ENCODE measurements at regions not wholly inside any gene's neighbourhood (a gene's known extent, or its start where the extent isn't known, plus 50 kb on each side); places are given as distances from the start of the nearest gene placed in this dataset.

DNA sequence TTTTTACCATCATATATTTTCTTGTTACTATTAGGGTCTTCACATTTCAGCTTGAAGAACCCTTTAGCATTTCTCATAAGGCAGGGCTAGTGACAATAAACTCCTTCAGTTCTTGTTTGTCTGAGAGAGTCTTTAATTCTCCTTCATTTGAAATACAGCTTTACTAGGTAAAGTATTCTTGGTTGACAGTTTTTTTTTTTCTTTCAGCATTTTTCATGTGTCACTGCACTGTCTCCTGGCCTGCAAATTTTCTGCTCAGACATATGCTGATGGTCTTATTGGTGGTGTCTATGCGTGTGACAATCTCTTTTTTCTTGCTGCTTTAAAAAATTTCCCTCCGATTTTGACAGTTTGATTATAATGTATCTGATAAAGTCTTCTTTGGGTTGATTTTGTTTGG lies 399.9 kb downstream of the SH3GL2 start:
- DNase-seq, result no peak

DNA sequence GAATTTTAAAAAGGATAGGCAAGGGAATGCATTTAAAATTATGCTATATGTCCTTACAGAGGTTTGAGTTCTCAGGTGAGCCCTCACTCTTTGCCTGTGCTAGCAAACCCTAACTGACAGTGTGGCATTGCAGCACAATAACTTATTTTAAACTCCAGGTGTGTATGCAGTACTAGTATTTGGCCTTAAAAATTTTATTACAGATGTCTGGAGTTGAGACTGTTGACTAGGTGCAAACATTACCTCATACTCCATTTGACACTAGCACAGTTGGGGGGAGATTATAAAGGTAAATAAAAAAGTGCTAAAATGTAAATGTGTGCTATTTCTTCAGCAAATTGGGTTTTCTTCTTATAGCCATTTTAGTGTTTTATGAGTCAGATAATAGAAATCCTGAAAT lies 407.7 kb downstream of the SH3GL2 start:
- no peak for DNase-seq

DNA sequence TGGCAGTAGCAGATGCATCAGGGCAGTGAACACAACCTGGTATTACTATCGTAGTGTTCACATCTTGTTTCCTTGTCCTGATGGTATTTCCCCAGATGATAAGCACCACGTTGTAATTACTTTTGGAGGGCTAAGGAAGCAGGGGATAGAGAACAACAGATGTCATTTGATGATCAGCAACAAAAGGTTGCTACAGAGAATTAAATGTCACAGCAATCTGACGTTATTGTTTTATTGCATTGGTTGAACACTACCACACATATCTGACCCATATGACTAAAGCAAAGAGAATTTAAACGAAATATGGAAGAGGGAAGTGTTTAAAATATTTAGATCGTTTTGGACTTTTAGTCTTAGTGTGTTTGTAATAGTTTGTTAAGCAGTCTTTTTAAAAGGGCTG lies 408.3 kb downstream of the SH3GL2 start:
- no peak for DNase-seq

- DNase-seq, result no peak
These were observed 409.6 kb downstream of the SH3GL2 start for GRCh38 chr9:17988489-17988888.

DNA sequence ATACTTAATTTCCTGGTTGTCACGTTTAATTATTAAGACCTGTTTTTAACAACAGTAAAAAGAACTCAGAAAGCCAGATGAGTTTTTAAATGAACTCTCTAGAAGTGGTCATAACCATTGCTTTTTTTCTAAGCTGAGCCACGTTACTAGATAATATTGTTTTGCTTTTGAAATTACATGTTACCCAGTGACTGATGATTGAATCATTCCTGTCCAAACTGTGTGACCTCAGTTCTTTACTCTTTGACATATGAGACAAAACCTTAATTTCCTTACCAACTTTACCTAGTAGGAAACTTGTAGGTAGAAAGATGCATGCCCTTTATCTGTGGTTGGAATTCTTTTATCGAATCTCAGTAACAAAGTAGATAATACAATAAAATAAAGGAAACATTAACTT lies 411.7 kb downstream of the SH3GL2 start:
- DNase-seq, result no peak

DNA sequence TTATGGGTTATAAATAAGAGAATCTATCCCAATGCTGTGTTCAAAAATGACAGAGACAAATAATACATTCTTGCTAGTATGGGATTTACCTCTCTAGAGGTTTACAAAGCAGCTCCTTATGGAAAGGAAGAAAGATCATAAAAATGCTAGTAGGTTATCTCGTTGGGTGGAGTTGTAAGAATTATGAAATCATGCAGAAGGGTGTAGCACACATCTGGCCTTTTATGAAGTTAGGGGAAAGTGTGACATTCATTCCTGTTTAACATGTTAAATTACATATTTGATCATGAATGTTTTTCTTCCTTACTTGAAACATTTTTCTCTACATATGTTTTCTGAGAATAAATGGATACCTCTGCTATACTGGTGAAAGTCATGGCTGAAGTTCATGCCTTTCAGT lies 414.2 kb downstream of the SH3GL2 start:
- DNase-seq, result no peak

DNA sequence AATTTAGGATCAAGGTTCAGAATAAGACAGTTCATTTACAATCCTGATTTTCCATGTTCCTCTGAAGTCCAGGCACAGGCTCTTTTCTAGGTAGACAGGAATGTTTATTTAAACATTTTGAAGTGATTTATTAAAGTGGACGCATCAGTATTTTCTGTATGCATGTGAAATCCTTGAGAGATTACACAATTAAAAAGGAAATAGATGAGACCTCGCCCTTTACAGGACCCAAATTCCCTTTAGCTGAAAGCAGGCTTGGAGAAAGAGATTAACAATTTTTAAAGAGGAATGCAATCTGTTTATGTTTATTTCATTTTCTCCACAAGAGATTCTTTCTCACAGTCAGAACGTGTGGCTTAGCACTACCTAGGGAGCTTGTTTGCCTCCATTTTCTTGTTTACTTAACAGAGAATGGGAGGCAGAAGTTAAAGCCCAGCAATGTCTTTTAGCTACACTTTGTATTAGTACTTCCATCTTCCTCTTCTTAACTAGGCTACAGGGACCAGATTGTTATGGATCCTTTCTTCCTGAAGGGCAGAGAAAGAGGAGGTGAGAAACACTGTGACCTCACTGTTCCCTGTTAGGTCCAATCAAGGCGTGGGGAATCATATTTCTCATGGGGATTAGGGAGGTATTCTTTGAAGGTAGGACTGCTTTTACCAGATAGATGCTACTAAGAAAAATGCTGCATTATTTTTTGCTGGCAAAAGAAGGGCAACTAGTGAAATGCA lies 416.0 kb downstream of the SH3GL2 start:
- no peak for DNase-seq

DNA sequence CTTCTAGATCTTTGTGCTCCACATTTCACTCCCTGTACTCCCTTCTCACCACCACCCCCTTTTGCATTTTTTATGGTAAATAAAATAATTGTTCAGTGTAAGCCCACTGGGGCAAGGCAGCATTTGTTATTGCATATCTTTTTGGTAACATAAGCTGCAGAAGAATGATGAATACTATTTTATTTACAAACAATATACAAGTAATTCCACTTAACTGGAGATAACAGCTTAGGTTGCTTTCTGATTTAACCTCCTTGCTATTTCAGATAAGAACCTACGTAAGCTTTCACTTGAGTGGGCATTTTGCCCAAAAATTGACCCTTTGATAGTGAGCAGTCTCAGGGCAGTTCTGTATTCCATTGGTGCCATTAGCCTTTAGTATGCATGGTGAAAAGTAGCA lies 417.9 kb downstream of the SH3GL2 start:
- DNase-seq, result no peak

GRCh38 chr9:18002718-18003438 lies 424.0 kb downstream of the SH3GL2 start:
- DNase-seq, result no peak

DNA sequence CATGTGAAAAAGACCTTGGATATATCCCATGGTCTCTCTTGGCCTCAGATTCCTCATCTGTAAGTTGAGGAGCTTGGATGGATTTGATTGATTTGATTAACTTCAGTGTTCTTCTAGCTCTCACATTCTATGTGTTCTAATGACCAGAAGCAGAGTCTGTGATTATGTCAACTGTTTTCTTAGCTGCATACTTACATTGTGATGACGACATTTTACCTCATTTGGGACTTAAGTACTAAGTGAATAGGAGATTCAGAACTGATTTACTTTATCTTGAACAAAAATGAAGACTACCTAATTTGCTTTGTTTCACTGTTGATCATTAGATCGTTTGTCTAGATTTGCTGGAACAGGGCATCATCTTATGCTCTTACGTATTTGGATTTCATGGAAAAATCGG lies 427.7 kb downstream of the SH3GL2 start:
- DNase-seq, result no peak

GRCh38 chr9:18007621-18008020 lies 428.8 kb downstream of the SH3GL2 start:
- no peak for DNase-seq

DNA sequence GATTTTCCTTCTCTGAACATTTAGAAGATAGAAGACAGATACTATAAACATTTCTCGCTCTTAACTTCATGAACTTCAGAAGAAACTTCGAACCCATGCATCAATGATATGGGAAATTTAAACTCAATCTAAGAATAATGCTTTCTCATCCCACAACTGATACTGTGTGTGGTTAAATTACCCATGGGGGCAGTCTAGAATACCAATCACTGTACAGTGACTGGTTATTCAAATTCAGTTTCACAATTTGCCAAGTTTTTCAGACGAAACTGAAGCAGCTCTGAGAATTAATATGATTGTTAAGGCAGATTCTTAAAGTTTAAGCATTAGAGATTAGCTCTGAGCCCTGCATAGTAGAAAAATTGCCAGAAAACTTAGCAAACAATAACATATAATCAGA lies 431.0 kb downstream of the SH3GL2 start:
- no peak for DNase-seq

- no peak for DNase-seq
These were observed 431.6 kb downstream of the SH3GL2 start for GRCh38 chr9:18010492-18010891.

DNA sequence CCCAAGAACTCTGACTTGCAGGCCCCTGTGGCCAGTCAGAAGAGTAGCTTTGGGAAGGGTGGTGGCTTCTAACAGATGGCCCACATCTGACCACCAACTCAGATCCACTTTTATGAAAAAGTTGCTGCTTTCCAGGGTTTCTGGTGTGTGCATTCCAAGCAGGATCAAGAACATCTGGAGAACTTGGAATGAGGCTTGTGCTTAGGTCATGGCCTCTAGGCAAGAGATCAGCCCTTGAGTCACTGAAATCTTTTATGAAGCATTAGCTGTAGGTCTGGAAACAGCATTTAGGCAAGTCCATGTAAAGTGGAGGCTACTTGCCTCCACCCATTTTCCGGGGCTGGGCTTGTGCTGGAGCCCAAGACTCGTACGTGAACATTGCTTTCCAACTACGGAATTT lies 433.3 kb downstream of the SH3GL2 start:
- DNase-seq, result no peak

DNA sequence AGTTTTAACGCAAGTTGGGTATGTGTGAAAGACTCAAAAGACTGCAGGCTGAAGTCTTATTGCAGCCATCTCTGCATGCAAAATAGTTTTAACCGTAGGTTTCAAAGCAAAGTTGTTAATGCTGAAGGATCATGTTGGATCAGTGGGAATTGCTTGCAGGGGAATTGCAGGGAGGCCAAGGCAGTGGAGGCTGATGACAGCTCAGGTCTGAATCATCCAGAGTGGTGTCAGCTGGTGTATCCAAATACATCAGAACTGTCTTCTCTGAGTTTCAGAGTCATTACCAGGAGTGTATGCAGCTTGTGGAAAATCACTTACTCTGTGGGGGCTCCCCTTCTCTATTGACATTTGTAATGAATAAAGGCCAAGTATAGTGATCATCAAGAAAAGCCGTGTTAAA lies 435.7 kb downstream of the SH3GL2 start:
- no peak for DNase-seq

DNA sequence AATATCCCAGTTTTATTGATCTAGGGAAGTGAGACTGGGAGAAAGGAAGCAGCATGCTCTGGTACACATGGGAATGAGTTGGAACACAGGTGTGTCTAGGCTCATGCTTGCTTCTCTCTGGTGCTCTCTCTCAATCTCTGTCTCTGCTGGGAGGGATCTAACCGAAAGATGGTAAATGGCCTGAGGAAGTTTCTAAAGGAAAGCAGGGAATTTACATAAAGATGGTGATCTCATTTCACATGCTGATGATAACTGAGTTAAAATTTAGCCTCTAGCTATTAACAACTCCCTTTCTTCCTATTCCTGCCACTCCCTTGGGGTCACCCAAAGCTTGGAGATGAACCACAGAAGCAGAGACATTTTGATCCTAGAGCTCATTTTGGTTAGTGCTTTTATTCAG lies 436.2 kb downstream of the SH3GL2 start:
- DNase-seq, result no peak

DNA sequence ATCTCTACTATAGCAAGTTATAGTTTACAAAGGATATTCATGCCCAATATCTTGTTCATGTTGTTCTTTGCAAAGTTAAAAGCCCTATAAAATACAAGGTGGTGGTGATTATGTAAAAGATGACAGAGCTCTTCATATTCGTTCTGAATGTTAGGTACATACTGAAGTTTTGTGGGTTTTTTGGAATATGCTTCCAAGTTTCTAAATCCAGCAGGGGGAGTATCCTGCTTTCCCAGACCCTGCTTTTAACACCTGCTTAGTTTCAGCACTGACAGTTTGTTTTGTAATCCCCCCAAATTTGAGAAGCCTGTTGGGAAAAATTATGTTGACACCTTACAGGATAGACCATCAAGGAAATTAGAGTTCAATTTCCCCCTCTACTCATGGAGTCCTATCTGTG lies 438.3 kb downstream of the SH3GL2 start:
- no peak for DNase-seq

DNA sequence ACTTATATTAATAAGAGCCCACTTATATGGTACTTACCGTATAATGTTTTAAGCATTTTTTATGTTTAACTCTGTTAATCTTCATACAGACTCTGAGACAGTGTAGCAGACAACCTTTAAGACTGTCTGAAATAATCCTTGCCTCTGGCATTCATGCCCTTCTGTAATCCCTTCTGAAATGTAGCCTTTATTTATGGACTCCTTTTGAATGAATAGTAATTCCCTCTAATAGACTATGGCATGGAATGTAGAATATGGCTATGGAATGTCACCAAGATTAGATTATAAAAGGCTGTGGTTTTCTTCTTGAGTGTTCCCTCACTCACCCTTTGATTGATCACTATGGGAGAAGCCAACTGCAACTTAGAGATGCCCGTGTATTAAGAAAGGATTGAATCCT lies 439.4 kb downstream of the SH3GL2 start:
- no peak for DNase-seq

- DNase-seq, result no peak
These were observed 439.8 kb downstream of the SH3GL2 start for GRCh38 chr9:18018661-18019060.

GRCh38 chr9:18020121-18020745 lies 441.4 kb downstream of the SH3GL2 start:
- DNase-seq, result no peak

DNA sequence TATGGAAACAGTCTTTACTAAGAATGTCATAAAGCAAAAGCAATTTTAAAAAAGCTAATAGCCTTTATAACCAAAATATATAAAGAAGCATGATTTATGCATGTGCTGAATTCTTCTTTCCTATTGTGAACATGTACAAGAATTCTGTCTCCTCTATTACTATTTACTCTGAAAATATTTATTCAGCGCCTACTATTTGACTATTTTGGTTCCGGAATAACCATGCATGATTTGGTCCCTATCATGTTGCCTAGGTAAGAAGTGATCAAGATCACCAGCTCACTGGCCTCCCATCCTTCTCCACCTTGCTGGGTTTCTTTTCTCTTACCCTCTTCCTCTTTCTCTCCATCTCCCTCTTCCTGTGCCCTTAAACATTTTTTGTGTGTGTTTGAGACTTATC lies 443.8 kb downstream of the SH3GL2 start:
- DNase-seq, result no peak

- no peak for DNase-seq
These were observed 444.5 kb downstream of the SH3GL2 start for GRCh38 chr9:18023332-18023731.

DNA sequence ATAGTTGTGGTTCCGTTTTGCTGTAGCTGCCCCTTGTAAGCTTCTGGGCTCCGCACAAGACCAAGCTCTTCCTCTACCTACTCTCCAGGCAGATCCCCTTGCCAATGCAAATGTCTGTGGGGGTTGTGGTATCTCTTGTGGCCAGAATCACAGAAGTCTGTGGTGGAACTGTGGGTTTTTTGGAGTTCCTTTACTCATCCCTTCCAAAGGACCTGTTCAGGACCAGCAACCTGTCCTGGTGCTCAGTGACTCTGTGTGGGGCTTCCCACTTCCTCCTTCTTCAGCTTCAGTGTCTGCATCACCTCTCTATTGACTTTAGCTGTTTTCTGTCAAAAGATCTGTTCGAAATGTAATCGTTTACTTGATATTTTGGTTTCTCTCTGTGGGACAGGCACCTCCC lies 441.3 kb upstream of the ADAMTSL1 start:
- no peak for DNase-seq

GRCh38 chr9:18036422-18037187 lies 437.3 kb upstream of the ADAMTSL1 start:
- DNase-seq, result no peak

All from activated naive CD4-positive, alpha-beta T cell (primary cell).